H1 (cell line): ENCODE measurements at regions not wholly inside any gene's neighbourhood (a gene's known extent, or its start where the extent isn't known, plus 50 kb on each side); places are given as distances from the start of the nearest gene placed in this dataset.

Source experiments
- CTCF ChIA-PET: fragments of 300-600 bp; sonication (Branson Sonifier 250); formaldehyde crosslinking; loops from one replicate; lab custom pipeline; 2021; ENCODE audit not compliant: partially characterized antibody; lab: Charles Lee
- POLR2A ChIA-PET: fragments of 300-600 bp; sonication (Branson Sonifier 250); formaldehyde crosslinking; loops from one replicate; lab custom pipeline; 2021; ENCODE audit warnings: inconsistent platforms; ENCODE audit not compliant: partially characterized antibody; lab: Charles Lee
- DNase-seq, 2 experiments: peaks; one replicate each; pipeline versions ENCODE4 v3.0.0 to v3.0.0-alpha.2; 2010 to 2022; ENCODE audit warnings: low spot score in 2 of 2, low read depth in 1 of 2, mixed read lengths in 1 of 2
- FAIRE-seq: peaks from 2 replicates; lab custom pipeline; 2011; peaks lifted over from hg19 to GRCh38; lab: Jason Lieb, UNC
- H2AFZ ChIP-seq: 2 replicates; pipeline ENCODE4 v1.8.1; 2012; ENCODE audit warnings: low read length, inconsistent platforms
- H2AK5ac ChIP-seq: 2 replicates; pipeline ENCODE4 v1.6.1; 2013; ENCODE audit warnings: low read depth, low read length
- H2BK120ac ChIP-seq: replicated peaks from 2 replicates; pipeline ENCODE3; 2013; ENCODE audit warnings: low read depth, low read length, inconsistent platforms
- H2BK12ac ChIP-seq: 2 replicates; pipeline ENCODE4 v1.6.1; 2013; ENCODE audit warnings: low read depth, low read length
- H2BK15ac ChIP-seq: 2 replicates; pipeline ENCODE4 v1.6.1; 2013; ENCODE audit warnings: low read length
- H2BK20ac ChIP-seq: 2 replicates; pipeline ENCODE4 v1.6.1; 2013; ENCODE audit warnings: low read length
- H2BK5ac ChIP-seq: 2 replicates; pipeline ENCODE4 v1.6.1; 2013; ENCODE audit warnings: low read depth, low read length
- H3K14ac ChIP-seq: 2 replicates; pipeline ENCODE4 v1.6.1; 2013; ENCODE audit warnings: inconsistent platforms; ENCODE audit not compliant: insufficient read length
- H3K18ac ChIP-seq: 2 replicates; pipeline ENCODE4 v1.6.1; 2013; ENCODE audit warnings: low read length; ENCODE audit errors: extremely low read depth
- H3K23ac ChIP-seq: 2 replicates; pipeline ENCODE4 v1.6.1; 2013; ENCODE audit warnings: inconsistent platforms; ENCODE audit not compliant: insufficient read length
- H3K23me2 ChIP-seq: 2 replicates; pipeline ENCODE4 v1.6.1; 2013; ENCODE audit warnings: low read depth, low read length
- H3K27ac ChIP-seq: 2 replicates; pipeline ENCODE4 v1.6.1; 2011; ENCODE audit warnings: low read depth, low read length, inconsistent platforms
- H3K27me3 ChIP-seq, 4 experiments: replicated peaks in 1 of 4; 1 replicate in 1 of 4; 2 replicates in 3 of 4; pipeline versions ENCODE4 v1.6.1 to v1.8.1; 2011 to 2013; ENCODE audit warnings: low read length in 3 of 4, mild to moderate bottlenecking in 3 of 4, inconsistent platforms in 2 of 4, mixed read lengths in 2 of 4, moderate library complexity in 1 of 4; ENCODE audit not compliant: control insufficient read depth in 3 of 4, insufficient read depth in 3 of 4; ENCODE audit errors: extremely low read depth in 1 of 4
- H3K36me3 ChIP-seq, 4 experiments: 2 replicates each; pipeline versions ENCODE4 v1.6.1 to v1.8.1; 2011 to 2013; ENCODE audit warnings: mild to moderate bottlenecking in 4 of 4, low read length in 3 of 4, moderate library complexity in 2 of 4, control low read depth in 1 of 4, inconsistent platforms in 1 of 4; ENCODE audit not compliant: insufficient read depth in 4 of 4, control insufficient read depth in 2 of 4
- H3K4ac ChIP-seq: replicated peaks from 2 replicates; pipeline ENCODE3; 2013; ENCODE audit warnings: low read length, low read depth, mixed read lengths, inconsistent platforms; ENCODE audit not compliant: insufficient read length
- H3K4me1 ChIP-seq, 4 experiments: replicated peaks in 1 of 4; 1 replicate in 1 of 4; 2 replicates in 3 of 4; pipeline versions ENCODE4 v1.6.1 to v1.8.1; 2011 to 2013; ENCODE audit warnings: low read length in 3 of 4, inconsistent platforms in 2 of 4, mixed read lengths in 1 of 4; ENCODE audit not compliant: insufficient read depth in 4 of 4, control insufficient read depth in 3 of 4
- H3K4me2 ChIP-seq, 2 experiments: 2 replicates each; pipeline versions ENCODE4 v1.6.1 to v1.8.1; 2011 to 2013; ENCODE audit warnings: low read depth in 2 of 2, low read length in 2 of 2, control low read depth in 1 of 2, inconsistent platforms in 1 of 2, mild to moderate bottlenecking in 1 of 2; ENCODE audit not compliant: insufficient read depth in 1 of 2
- H3K4me3 ChIP-seq, 4 experiments: fragments of 200-600, 300-600 bp in 1 of 4; sonication (generic), shearing (Covaris generic), sonication (Bioruptor Twin) in 1 of 4; 2 replicates each; pipeline versions ENCODE4 v1.5.1 to v1.8.1; 2011 to 2016; ENCODE audit warnings: low read length in 4 of 4, low read depth in 3 of 4, control low read depth in 2 of 4, inconsistent platforms in 2 of 4, mild to moderate bottlenecking in 2 of 4, mixed read lengths in 1 of 4, moderate library complexity in 1 of 4; ENCODE audit not compliant: insufficient read depth in 2 of 4; ENCODE audit errors: extremely low read depth in 1 of 4
- H3K56ac ChIP-seq: replicated peaks from 2 replicates; pipeline ENCODE3; 2013; ENCODE audit warnings: low read depth, mild to moderate bottlenecking, mixed read lengths, low read length, inconsistent platforms; ENCODE audit not compliant: insufficient read length
- H3K79me1 ChIP-seq: 2 replicates; pipeline ENCODE4 v1.6.1; 2013; ENCODE audit warnings: low read depth, low read length, control low read depth
- H3K79me2 ChIP-seq, 2 experiments: 2 replicates each; pipeline versions ENCODE4 v1.6.1 to v1.8.1; 2012 to 2013; ENCODE audit warnings: low read length in 2 of 2, mild to moderate bottlenecking in 2 of 2, inconsistent platforms in 1 of 2; ENCODE audit not compliant: insufficient read depth in 2 of 2, control insufficient read depth in 1 of 2
- H3K9ac ChIP-seq, 4 experiments: replicated peaks in 1 of 4; 1 replicate in 1 of 4; 2 replicates in 3 of 4; pipeline versions ENCODE4 v1.6.1 to v1.8.1; 2011 to 2013; ENCODE audit warnings: low read depth in 3 of 4, low read length in 3 of 4, control low read depth in 2 of 4, mild to moderate bottlenecking in 2 of 4, moderate library complexity in 2 of 4, inconsistent platforms in 1 of 4; ENCODE audit errors: extremely low read depth in 1 of 4
- H3K9me3 ChIP-seq, 2 experiments: 2 replicates each; pipeline versions ENCODE4 v1.6.1 to v1.8.1; 2012 to 2013; ENCODE audit warnings: mild to moderate bottlenecking in 2 of 2, moderate library complexity in 2 of 2, control low read depth in 1 of 2, inconsistent platforms in 1 of 2, low read depth in 1 of 2, low read length in 1 of 2, mixed read lengths in 1 of 2; ENCODE audit not compliant: insufficient read depth in 2 of 2
- H4K20me1 ChIP-seq, 2 experiments: replicated peaks in 1 of 2; 2 replicates each; pipeline versions ENCODE3 to v1.8.1; 2011 to 2013; ENCODE audit warnings: inconsistent platforms in 2 of 2, low read length in 2 of 2, mild to moderate bottlenecking in 1 of 2; ENCODE audit not compliant: insufficient read depth in 2 of 2, control insufficient read depth in 1 of 2
- H4K5ac ChIP-seq: 2 replicates; pipeline ENCODE4 v1.6.1; 2013; ENCODE audit warnings: low read length, low read depth, mixed read lengths, inconsistent platforms; ENCODE audit not compliant: insufficient read length
- H4K8ac ChIP-seq: 2 replicates; pipeline ENCODE4 v1.8.0; 2013; ENCODE audit warnings: mild to moderate bottlenecking, moderate library complexity, low read length, inconsistent platforms; ENCODE audit not compliant: insufficient read depth; ENCODE audit errors: extremely low read depth
- H4K91ac ChIP-seq: replicated peaks from 2 replicates; pipeline ENCODE3; 2013; ENCODE audit warnings: low read length, mixed read lengths, inconsistent platforms; ENCODE audit not compliant: insufficient read length
- ASH2L ChIP-seq: fragments of 200-600, 300-600 bp; sonication (generic); IDR thresholded peaks from one replicate; pipeline ENCODE4 v1.7.1; 2017; ENCODE audit warnings: low read length
- BCL11A ChIP-seq, 2 experiments: IDR thresholded peaks; one replicate each; pipeline ENCODE4 v1.6.1; 2011; ENCODE audit warnings: low read depth in 2 of 2, low read length in 2 of 2, mild to moderate bottlenecking in 2 of 2
- BRCA1 ChIP-seq: IDR thresholded peaks from 2 replicates; pipeline ENCODE4 v1.6.1; 2012; ENCODE audit warnings: low read depth, low read length, improper control_type of control experiment
- FOSL1 ChIP-seq: IDR thresholded peaks from 2 replicates; pipeline ENCODE4 v1.6.1; 2011; ENCODE audit warnings: mild to moderate bottlenecking, low read depth, low read length, moderate library complexity; ENCODE audit not compliant: insufficient read depth
- GABPA ChIP-seq: IDR thresholded peaks from 2 replicates; pipeline ENCODE4 v1.6.1; 2011; ENCODE audit warnings: mild to moderate bottlenecking, low read length, moderate library complexity, borderline replicate concordance; ENCODE audit not compliant: insufficient read depth
- RFX5 ChIP-seq: IDR thresholded peaks from 2 replicates; pipeline ENCODE4 v1.6.1; 2011; ENCODE audit warnings: low read depth, low read length, improper control_type of control experiment, borderline replicate concordance
- TAF1 ChIP-seq: IDR thresholded peaks from 2 replicates; pipeline ENCODE4 v1.6.1; 2011; ENCODE audit warnings: mild to moderate bottlenecking, low read depth, low read length
- TAF7 ChIP-seq: optimal IDR thresholded peaks from 2 replicates; pipeline ENCODE3; 2011; ENCODE audit warnings: low read depth, mild to moderate bottlenecking, inconsistent platforms, low read length, moderate library complexity, borderline replicate concordance
- WGBS, 2 experiments: shearing (Covaris generic) in 1 of 2; methylation state at CpG; one replicate each; pipeline versions ENCODE4 v1.1.6 to v1.1.7; 2013 to 2015; ENCODE audit warnings: low lambda C conversion rate in 2 of 2, mixed read lengths in 2 of 2, inconsistent platforms in 1 of 2, low coverage in 1 of 2, missing lambda C conversion rate in 1 of 2; ENCODE audit not compliant: insufficient replicate concordance in 2 of 2, insufficient coverage in 1 of 2, insufficient read length in 1 of 2; ENCODE audit errors: extremely low coverage in 1 of 2, missing lambda C conversion rate in 1 of 2; 5-methylcytosine and 5-hydroxymethylcytosine counted together
- TF ChIP-seq, protein P1 (sequence below), 3 experiments: IDR thresholded peaks; 1 replicate in 2 of 3; 2 replicates in 1 of 3; pipeline versions ENCODE4 v1.5.1 to v1.6.1; 2011; ENCODE audit warnings: low read length in 3 of 3, mild to moderate bottlenecking in 3 of 3, inconsistent platforms in 2 of 3, low read depth in 1 of 3, moderate library complexity in 1 of 3; ENCODE audit not compliant: insufficient read depth in 1 of 3; ENCODE audit errors: control extremely low read depth in 1 of 3
- TF ChIP-seq, protein P2 (sequence below): IDR thresholded peaks from 2 replicates; pipeline ENCODE4 v1.6.1; 2011; ENCODE audit warnings: low read depth, mild to moderate bottlenecking, low read length; ENCODE audit not compliant: insufficient read depth

DNA sequence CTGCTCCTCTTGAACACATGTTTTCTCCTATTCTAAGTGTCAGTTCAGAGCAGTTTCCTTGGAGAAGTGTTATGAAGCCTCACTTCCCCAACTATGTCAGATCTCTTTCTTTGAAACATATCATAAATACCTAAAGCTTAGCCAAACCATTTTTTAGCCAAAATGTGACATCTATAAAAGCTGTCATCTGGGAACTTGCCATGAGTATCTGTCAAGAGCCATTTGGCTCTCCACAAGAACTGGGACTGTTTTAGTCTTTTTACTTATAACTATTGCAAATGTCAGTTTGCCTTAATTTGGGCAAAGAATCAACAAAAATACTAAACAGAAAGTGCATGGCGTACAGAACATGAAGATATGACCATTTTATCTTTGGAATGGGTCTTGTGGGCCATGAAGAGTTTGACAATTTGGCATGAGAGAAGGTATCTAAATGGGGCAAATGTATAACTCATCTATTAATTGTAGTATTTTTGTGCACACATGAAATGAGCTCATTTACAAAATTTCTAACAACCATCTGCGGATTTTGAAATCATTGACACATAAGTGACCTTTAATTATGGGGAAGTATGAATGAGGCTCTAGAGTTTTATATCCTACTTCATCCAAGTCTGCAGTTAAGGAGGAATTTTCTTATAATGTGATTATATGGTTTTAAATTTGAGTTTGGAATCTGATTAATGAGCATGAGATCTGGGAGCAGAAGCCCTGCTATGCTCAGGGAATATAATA, 129.1 kb upstream of the PACRGL start:
- H3K14ac ChIP-seq: no peak overlapping the region
- H2BK120ac ChIP-seq: no peak overlapping the region
- no peak overlapping the region for H3K4me3 ChIP-seq
- H2BK15ac ChIP-seq: no peak overlapping the region
- no peaks in the 10 kb centered on the region for H3K79me2 ChIP-seq
- peak overlapping the region in 1 of 4 experiments; percentile 34; a peak in 1 of 7 replicates for H3K9ac ChIP-seq
- no peaks in the 10 kb centered on the region for H4K20me1 ChIP-seq
- no peak overlapping the region for H3K56ac ChIP-seq
- no peak overlapping the region for H3K4ac ChIP-seq
- H3K18ac ChIP-seq: no peak overlapping the region
- WGBS, 2 experiments: 91% methylated on average over 2 of the region's 2 CpGs; no CpG with 5 or more reads in 1 of the 2 experiments
- no peaks in the 10 kb centered on the region for H3K9me3 ChIP-seq
- H2AK5ac ChIP-seq: no peak overlapping the region
- H3K36me3 ChIP-seq: no peaks in the 10 kb centered on the region
- H4K5ac ChIP-seq: no peak overlapping the region
- ChIA-PET CTCF (no interaction called here), POLR2A (no interaction called here)
- peaks cover 2% of the 10 kb centered on the region; the same call in 1 of the 2 replicates for H3K23me2 ChIP-seq
- DNase-seq: no peak
- H2BK12ac ChIP-seq: no peak overlapping the region
- H2AFZ ChIP-seq: no peak overlapping the region
- H2BK20ac ChIP-seq: no peak overlapping the region
- no peak overlapping the region for H4K91ac ChIP-seq
- H3K79me1 ChIP-seq: no peaks in the 10 kb centered on the region
- H3K23ac ChIP-seq: no peak overlapping the region
- FAIRE-seq: no peak
- no peak overlapping the region for H3K4me2 ChIP-seq
- H3K27me3 ChIP-seq: no peaks in the 10 kb centered on the region
- H2BK5ac ChIP-seq: no peak overlapping the region
- no peak overlapping the region for H3K27ac ChIP-seq
- H4K8ac ChIP-seq: no peak overlapping the region
- peaks cover 0 to 8% (median 5%) of the 10 kb centered on the region in 4 experiments; a peak in 3 of 7 replicates for H3K4me1 ChIP-seq
- TF ChIP-seq GABPA (no peak), TAF7 (no peak), BCL11A (IDR thresholded peaks at IDR 0.05; ENCODE audit: low read depth in 2 of 2, low read length in 2 of 2) (no peak), RFX5 (no peak), TAF1 (no peak), ASH2L (no peak), FOSL1 (no peak), BRCA1 (no peak)
- TF ChIP-seq, protein P1, sequence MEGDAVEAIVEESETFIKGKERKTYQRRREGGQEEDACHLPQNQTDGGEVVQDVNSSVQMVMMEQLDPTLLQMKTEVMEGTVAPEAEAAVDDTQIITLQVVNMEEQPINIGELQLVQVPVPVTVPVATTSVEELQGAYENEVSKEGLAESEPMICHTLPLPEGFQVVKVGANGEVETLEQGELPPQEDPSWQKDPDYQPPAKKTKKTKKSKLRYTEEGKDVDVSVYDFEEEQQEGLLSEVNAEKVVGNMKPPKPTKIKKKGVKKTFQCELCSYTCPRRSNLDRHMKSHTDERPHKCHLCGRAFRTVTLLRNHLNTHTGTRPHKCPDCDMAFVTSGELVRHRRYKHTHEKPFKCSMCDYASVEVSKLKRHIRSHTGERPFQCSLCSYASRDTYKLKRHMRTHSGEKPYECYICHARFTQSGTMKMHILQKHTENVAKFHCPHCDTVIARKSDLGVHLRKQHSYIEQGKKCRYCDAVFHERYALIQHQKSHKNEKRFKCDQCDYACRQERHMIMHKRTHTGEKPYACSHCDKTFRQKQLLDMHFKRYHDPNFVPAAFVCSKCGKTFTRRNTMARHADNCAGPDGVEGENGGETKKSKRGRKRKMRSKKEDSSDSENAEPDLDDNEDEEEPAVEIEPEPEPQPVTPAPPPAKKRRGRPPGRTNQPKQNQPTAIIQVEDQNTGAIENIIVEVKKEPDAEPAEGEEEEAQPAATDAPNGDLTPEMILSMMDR (IDR thresholded peaks at IDR 0.05; ENCODE audit: control extremely low read depth in 1 of 3, insufficient read depth in 1 of 3, low read depth in 1 of 3, low read length in 3 of 3): no peak
- TF ChIP-seq, protein P2, sequence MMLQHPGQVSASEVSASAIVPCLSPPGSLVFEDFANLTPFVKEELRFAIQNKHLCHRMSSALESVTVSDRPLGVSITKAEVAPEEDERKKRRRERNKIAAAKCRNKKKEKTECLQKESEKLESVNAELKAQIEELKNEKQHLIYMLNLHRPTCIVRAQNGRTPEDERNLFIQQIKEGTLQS: no peak
